ENCODE measurements at regions not wholly inside any gene's neighbourhood (a gene's known extent, or its start where the extent isn't known, plus 50 kb on each side); places are given as distances from the start of the nearest gene placed in this dataset.

GRCh38 chr5:116652903-116653302, 78.3 kb upstream of the SEMA6A start:
- TF ChIP-seq POLR2A (IDR thresholded peaks at IDR 0.05) = no peak
- TF ChIP-seq CTCF (IDR thresholded peaks at IDR 0.05) = no peak

All from Peyer's patch (tissue), 4 donors.